A549 (cell line): ENCODE measurements at regions not wholly inside any gene's neighbourhood (a gene's known extent, or its start where the extent isn't known, plus 50 kb on each side); places are given as distances from the start of the nearest gene placed in this dataset.
"Not testable (repeated sequence)": the region's sequence is repeated elsewhere in the genome, so short reads cannot be mapped to it uniquely, and the experiment has no call there.

Experiments
- BHLHE40 ChIP-seq: IDR thresholded peaks from 2 replicates; pipeline ENCODE4 v1.6.1; 2012; ENCODE audit warnings: low read depth, low read length, inconsistent platforms
- CEBPB ChIP-seq, 2 experiments: fragments of >200 bp in 1 of 2; sonication (Bioruptor Twin) in 1 of 2; formaldehyde crosslinking in 1 of 2; IDR thresholded peaks; 2 replicates each; pipeline ENCODE4 v1.6.1; 2012 to 2016
- CTCF ChIP-seq: fragments of >200 bp; sonication (Bioruptor Twin); formaldehyde crosslinking; IDR thresholded peaks from 3 replicates; pipeline ENCODE4 v1.5.1; 2016
- EP300 ChIP-seq, 2 experiments: fragments of >200 bp; sonication (Bioruptor Twin); formaldehyde crosslinking; IDR thresholded peaks; 2 replicates in 1 of 2; 3 replicates in 1 of 2; pipeline ENCODE4 v1.6.1; 2016 to 2017
- HDAC2 ChIP-seq: fragments of 200-600 bp; sonication (generic); IDR thresholded peaks from 2 replicates; pipeline ENCODE4 v1.6.1; 2016
- HES2 ChIP-seq: fragments of >200 bp; sonication (Bioruptor Twin); formaldehyde crosslinking; IDR thresholded peaks from 2 replicates; pipeline ENCODE4 v1.6.1; 2016
- NPAS2 ChIP-seq: fragments of 250-450 bp; sonication (Bioruptor Pico); IDR thresholded peaks from 2 replicates; pipeline ENCODE4 v1.8.0; 2022; ENCODE audit warnings: mild to moderate bottlenecking, moderate library complexity, borderline replicate concordance
- POLR2A ChIP-seq: IDR thresholded peaks from 2 replicates; pipeline ENCODE4 v1.6.1; 2012; ENCODE audit warnings: mild to moderate bottlenecking, low read length
- SMC3 ChIP-seq: fragments of >200 bp; sonication (Bioruptor Twin); formaldehyde crosslinking; IDR thresholded peaks from 3 replicates; pipeline ENCODE4 v1.6.1; 2018; ENCODE audit warnings: inconsistent platforms
- TF ChIP-seq, protein P1 (sequence below): fragments of 150-350 bp; IDR thresholded peaks from 2 replicates; pipeline ENCODE4 v1.6.1; 2014; ENCODE audit warnings: low read depth, mild to moderate bottlenecking, low read length

GRCh38 chr6:167234576-167234975 lies 56.5 kb upstream of the UNC93A start:
- TF ChIP-seq SMC3; POLR2A; CTCF; CEBPB (IDR thresholded peaks at IDR 0.05); EP300 (IDR thresholded peaks at IDR 0.05); NPAS2; HDAC2; BHLHE40; HES2: not testable (repeated sequence)
- TF ChIP-seq, protein P1, sequence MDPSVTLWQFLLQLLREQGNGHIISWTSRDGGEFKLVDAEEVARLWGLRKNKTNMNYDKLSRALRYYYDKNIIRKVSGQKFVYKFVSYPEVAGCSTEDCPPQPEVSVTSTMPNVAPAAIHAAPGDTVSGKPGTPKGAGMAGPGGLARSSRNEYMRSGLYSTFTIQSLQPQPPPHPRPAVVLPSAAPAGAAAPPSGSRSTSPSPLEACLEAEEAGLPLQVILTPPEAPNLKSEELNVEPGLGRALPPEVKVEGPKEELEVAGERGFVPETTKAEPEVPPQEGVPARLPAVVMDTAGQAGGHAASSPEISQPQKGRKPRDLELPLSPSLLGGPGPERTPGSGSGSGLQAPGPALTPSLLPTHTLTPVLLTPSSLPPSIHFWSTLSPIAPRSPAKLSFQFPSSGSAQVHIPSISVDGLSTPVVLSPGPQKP, result not testable (repeated sequence)
